KOPT-K1 (cell line): ENCODE measurements at regions not wholly inside any gene's neighbourhood (a gene's known extent, or its start where the extent isn't known, plus 50 kb on each side); places are given as distances from the start of the nearest gene placed in this dataset.
A peak's percentile ranks its signal among the peaks of the same experiment; 100 is the strongest.
"Not testable (repeated sequence)": the region's sequence is repeated elsewhere in the genome, so short reads cannot be mapped to it uniquely, and the experiment has no call there.

ENCODE experiments used
- H3K27ac ChIP-seq: fragments of 200-600 bp; sonication (generic); 2 replicates; pipeline ENCODE4 v1.5.1; 2016; ENCODE audit warnings: antibody characterized with exemption, mild to moderate bottlenecking, low read depth, low read length; ENCODE audit not compliant: poor library complexity, severe bottlenecking
- H3K36me3 ChIP-seq: fragments of 200-600 bp; sonication (generic); 2 replicates; pipeline ENCODE4 v1.5.1; 2017; ENCODE audit warnings: antibody characterized with exemption, mild to moderate bottlenecking, low read length, moderate library complexity; ENCODE audit not compliant: insufficient read depth
- H3K9me3 ChIP-seq: fragments of 200-600 bp; sonication (generic); 2 replicates; pipeline ENCODE4 v1.5.1; 2017; ENCODE audit warnings: antibody characterized with exemption, low read length, mild to moderate bottlenecking; ENCODE audit not compliant: insufficient read depth, poor library complexity, severe bottlenecking

- Histone ChIP-seq H3K36me3 (no peaks in the 10 kb centered on the region), H3K27ac (no peak overlapping the region), H3K9me3 (no peaks in the 10 kb centered on the region)
These were observed 91.1 kb upstream of the CLPB start for GRCh38 chr11:72525466-72525865.

GRCh38 chr11:72524711-72525110 is 90.4 kb upstream of the CLPB start:
- H3K27ac ChIP-seq: no peak overlapping the region
- H3K9me3 ChIP-seq: no peaks in the 10 kb centered on the region

DNA sequence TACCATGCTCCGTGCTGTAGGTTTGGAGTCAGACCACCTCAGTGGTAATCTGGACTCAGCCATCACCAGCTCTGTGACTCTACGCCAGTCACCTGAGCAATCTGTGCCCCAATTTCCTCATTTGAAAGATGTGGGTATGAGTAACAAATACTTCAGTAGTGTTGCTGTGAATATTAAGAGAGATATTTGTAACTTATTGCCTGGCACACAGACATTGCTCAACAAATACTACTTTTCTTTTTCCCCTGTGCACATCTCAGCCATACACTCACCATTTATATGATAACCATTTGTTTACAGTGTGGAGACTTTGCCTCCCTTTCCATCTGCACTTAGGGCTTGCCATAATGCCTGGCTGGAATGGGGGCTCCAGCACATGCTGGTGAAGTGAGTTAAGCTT is 89.7 kb upstream of the CLPB start:
- Histone ChIP-seq H3K9me3 (no peaks in the 10 kb centered on the region), H3K27ac (no peak overlapping the region), H3K36me3 (no peaks in the 10 kb centered on the region)

More at GRCh38 chr11:72524711-72525110, 90.4 kb upstream of the CLPB start:
- no peaks in the 10 kb centered on the region for H3K36me3 ChIP-seq

DNA sequence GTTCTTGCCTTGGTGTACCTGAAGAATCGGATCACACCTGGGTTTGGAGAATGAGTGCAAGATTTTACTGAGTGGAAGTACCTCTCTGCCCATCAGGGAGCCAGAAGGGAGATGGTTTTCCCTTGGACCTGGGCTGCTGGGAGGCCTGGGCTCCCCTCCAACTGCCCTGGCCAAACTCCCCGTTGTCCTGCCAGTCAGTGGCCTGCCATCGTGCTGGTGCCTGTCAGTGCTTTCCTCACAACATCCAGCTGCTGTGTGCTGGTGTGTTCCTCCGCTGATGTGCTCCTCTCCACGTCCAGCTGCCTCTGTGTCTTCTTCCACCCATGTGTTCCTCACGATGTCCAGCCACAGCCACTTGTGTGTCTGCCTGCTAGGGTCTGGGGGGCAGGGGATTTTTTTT is 87.9 kb upstream of the CLPB start:
- Histone ChIP-seq H3K36me3 (no peaks in the 10 kb centered on the region), H3K9me3 (no peaks in the 10 kb centered on the region), H3K27ac (no peak overlapping the region)

GRCh38 chr11:72521664-72522063 is 87.3 kb upstream of the CLPB start:
- H3K9me3 ChIP-seq: no peaks in the 10 kb centered on the region
- no peaks in the 10 kb centered on the region for H3K36me3 ChIP-seq
- H3K27ac ChIP-seq: no peak overlapping the region

DNA sequence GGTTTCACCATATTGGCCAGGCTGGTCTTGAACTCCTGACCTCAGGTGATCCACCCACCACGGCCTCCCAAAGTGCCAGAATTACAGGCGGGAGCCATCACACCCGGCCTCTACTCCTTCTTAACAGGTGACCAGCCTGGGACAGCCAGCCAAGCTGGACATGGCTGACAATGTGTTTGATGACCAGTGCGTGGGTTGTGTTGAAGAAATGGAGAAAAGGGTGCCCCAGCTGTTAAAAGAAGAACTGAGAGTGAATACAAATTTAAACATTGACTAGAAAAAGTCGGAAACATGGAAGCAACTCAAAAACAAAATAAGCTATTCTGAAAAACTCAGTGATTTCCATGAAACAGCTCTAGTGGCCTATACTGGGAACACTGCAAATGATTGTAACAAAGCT is 86.5 kb upstream of the CLPB start:
- H3K9me3 ChIP-seq: no peaks in the 10 kb centered on the region
- no peak overlapping the region for H3K27ac ChIP-seq
- no peaks in the 10 kb centered on the region for H3K36me3 ChIP-seq

GRCh38 chr11:72519882-72520281 is 85.6 kb upstream of the CLPB start:
- H3K36me3 ChIP-seq, H3K9me3 ChIP-seq: not testable (repeated sequence)
- peak overlapping the region; percentile 47 for H3K27ac ChIP-seq

DNA sequence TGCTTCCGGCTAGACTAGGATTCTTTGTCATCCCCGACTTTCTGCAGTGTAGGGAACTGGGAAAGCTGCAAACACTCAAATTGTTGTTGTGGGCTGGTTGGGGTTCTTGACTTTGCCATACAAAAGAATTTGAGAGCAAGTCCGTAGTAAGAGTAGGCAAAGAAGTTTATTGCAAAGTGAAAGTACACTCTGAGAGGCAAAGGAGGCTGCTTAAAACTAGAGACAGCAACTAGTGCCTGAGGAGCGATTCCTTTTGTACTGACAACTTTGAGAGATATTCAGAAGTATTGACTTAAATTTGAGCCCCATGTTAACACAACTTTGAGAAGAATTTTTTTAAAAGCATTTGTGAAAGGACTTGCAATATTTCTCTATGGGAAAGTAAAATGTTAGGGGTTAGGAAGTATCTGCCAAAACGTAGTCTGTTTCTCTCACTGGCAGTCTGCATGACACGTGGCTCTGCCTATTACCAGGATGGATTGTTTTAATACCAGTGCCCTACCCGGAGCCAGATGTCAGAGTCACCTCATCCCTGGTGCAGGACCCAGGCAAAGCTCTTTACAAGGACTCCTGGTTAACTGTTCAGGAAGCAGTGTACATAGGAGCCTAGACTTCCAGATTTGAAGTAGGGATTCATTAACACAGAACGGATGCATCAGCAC is 85.0 kb upstream of the CLPB start:
- Histone ChIP-seq H3K27ac (peak overlapping the region; percentile 47), H3K36me3 (no peaks in the 10 kb centered on the region), H3K9me3 (no peaks in the 10 kb centered on the region)

DNA sequence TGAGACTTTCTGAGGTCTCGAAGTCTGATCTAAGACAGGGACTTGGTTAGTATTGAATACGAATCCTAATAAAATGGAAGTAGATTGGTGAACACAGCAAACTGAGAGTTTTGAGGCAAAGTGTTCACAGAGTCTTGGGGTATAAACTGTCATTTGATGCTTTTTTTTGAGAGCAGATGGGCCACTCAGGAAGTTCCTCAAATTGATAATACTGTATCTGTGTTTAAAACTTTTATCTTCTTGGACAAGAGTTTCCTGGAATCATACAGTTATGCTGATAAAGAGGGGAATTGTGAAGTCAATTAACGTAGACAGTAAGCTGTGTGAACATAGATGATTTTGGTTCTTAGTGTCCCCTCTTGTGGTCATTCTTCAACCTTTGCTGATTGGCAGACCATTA is 80.0 kb upstream of the CLPB start:
- H3K27ac ChIP-seq: no peak overlapping the region
- H3K36me3 ChIP-seq: no peaks in the 10 kb centered on the region
- peaks cover 15% of the 10 kb centered on the region for H3K9me3 ChIP-seq

- no peaks in the 10 kb centered on the region for H3K36me3 ChIP-seq
These were observed 79.1 kb upstream of the CLPB start for GRCh38 chr11:72513411-72513810.

DNA sequence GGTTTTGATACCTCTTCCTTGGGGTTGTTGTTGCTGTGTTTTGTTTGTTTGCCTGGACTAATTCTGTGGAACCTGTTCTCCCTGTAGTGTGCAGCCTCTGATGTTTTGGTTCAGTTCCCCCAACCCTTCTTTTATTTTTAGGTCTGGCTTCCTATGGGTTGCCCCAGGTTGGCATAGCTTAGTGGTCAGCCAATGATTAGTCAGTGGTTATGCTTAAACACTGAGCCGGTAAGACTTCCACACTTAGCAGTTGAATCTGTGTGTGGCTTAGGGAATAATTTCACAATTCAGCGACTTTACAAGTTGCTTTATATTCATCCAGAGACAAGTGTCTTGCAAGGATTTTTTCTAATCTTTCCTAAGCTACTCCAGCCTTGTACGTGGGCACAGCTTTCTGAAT is 78.6 kb upstream of the CLPB start:
- Histone ChIP-seq H3K27ac (no peak overlapping the region), H3K36me3 (no peaks in the 10 kb centered on the region), H3K9me3 (peaks cover 15% of the 10 kb centered on the region)

More at GRCh38 chr11:72513411-72513810, 79.1 kb upstream of the CLPB start:
- H3K27ac ChIP-seq: no peak overlapping the region
- peaks cover 15% of the 10 kb centered on the region for H3K9me3 ChIP-seq

GRCh38 chr11:72511393-72512047 is 77.2 kb upstream of the CLPB start:
- H3K9me3 ChIP-seq: peaks cover 23% of the 10 kb centered on the region
- H3K36me3 ChIP-seq: no peaks in the 10 kb centered on the region

DNA sequence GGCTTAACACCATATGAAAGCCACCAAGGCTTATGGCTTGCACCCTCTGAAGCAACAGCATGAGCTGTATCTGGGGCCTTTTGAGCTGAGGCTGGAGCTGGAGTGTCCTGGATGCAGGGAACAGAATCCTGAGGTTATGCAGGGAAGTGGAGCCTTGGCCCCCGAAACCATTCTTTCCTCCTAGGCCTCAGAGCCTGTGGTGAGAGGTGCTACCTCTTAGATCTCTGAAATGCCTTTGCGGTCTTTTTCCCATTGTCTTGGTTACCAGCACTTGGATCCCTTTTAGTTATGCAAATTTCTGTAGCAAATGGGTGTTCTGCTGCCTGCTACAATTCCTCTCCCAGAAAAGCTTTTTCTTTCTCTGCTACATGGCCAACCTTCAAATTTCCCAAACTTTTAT is 72.7 kb upstream of the CLPB start:
- Histone ChIP-seq H3K36me3 (no peaks in the 10 kb centered on the region), H3K27ac (no peak overlapping the region), H3K9me3 (peaks cover 25% of the 10 kb centered on the region)

More at GRCh38 chr11:72511393-72512047, 77.2 kb upstream of the CLPB start:
- no peak overlapping the region for H3K27ac ChIP-seq

DNA sequence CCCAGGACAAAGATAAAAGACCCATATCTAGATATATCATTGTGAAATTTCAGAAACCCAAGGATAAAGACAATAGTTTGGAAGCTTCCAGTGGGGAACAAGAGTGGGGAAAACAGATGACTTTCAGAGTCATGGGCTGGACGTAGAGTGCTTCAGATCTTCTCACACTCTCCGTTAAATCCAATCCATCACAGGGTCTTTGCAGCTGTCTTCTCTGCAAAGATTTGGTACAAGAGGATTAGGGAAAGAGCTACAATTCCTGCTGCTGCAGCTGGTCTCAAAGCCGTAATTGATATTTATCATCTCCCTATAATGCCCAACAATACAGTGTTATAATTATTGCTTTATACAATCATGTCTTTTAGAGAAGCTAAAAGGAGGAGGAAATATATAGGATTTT is 63.4 kb upstream of the CLPB start:
- no peaks in the 10 kb centered on the region for H3K36me3 ChIP-seq
- peaks cover 15% of the 10 kb centered on the region for H3K9me3 ChIP-seq
- no peak overlapping the region for H3K27ac ChIP-seq

DNA sequence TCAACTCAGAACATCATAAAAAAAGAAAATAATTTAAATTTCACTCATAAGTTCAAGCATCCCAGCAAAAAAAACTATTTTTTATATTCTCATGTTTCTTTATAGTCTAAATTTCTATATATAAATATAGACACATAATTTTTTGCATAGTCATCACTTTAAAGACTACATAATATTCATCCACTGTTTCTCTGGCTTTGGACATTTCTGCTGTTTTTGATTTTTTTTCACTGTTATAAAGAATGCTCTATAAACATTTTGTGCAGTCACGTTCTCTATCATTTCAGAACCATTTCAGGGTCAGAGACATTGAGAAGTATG is 59.7 kb upstream of the CLPB start:
- Histone ChIP-seq H3K9me3 (no peaks in the 10 kb centered on the region), H3K36me3 (no peaks in the 10 kb centered on the region), H3K27ac (no peak overlapping the region)

DNA sequence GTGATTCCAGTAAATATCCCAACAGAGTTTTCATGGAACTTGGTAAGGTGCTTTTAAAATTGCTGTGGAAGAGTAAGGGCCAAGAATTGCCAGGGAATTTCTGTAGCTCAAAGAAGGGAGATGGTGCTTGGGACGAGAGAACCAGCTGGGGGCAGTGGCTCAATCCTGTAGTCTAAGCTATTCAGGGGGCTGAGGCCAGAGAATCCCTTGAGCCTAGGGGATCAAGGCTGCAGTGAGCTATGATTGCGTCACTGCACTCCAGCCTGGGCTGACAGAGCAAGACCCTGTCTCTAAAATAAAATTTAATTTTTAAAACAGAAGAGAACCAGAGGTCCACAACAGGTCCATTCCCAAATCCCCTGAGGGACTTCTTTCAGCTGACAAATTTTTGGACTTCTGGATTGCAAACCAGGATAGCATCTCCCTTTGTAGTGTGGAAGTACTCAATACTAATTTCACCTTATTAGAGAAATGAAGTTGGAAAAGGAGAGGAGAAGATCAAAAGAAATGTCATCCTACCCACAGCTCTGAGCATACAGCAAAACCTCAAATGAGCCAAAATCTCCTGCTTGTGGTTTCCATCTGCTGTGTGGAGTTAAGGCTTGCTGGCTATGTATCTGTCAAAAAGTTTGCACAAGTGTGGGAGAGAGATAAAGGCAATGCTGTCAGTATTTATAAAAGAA is 59.2 kb upstream of the CLPB start:
- H3K27ac ChIP-seq: no peak overlapping the region
- H3K9me3 ChIP-seq: no peaks in the 10 kb centered on the region
- H3K36me3 ChIP-seq: no peaks in the 10 kb centered on the region
